HG02870 (cell line): ENCODE measurements at regions not wholly inside any gene's neighbourhood (a gene's known extent, or its start where the extent isn't known, plus 50 kb on each side); places are given as distances from the start of the nearest gene placed in this dataset.
"Not testable (repeated sequence)": the region's sequence is repeated elsewhere in the genome, so short reads cannot be mapped to it uniquely, and the experiment has no call there.

Experiments used
- ATAC-seq: cut with Tn5 transposase; IDR thresholded peaks from one replicate; pipeline ENCODE4 v1.9.1; 2021; ENCODE audit warnings: mild to moderate bottlenecking, moderate library complexity; ENCODE audit not compliant: unreplicated experiment

- ATAC-seq = no peak
Measured at GRCh38 chr22:47888817-47889216, 1126.4 kb downstream of the TBC1D22A start.

- no peak for ATAC-seq
Measured at GRCh38 chr22:47884775-47885174, 1122.3 kb downstream of the TBC1D22A start.

DNA sequence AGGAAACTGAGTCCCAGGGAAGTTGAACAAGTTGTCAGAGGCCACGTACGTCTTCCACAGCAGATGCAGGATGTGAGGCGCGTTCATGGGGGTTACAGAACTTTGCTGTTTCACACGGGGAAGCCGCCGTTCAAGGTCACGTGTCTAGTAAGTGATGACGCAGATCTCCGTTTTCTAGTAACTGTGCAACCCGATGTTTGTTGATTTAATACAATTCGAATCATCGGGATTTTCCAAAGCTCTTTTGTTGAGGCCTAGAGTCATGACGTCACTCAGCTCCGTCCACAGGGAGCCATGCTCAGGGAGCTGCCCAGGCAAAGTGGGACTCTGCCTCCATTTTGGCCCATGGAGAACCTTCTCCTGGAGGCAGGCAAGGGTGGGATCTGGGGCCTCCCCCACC lies 1121.8 kb downstream of the TBC1D22A start:
- no peak for ATAC-seq

GRCh38 chr22:47883757-47884156 lies 1121.3 kb downstream of the TBC1D22A start:
- ATAC-seq = no peak

GRCh38 chr22:47879346-47879745 lies 1116.9 kb downstream of the TBC1D22A start:
- no peak for ATAC-seq

DNA sequence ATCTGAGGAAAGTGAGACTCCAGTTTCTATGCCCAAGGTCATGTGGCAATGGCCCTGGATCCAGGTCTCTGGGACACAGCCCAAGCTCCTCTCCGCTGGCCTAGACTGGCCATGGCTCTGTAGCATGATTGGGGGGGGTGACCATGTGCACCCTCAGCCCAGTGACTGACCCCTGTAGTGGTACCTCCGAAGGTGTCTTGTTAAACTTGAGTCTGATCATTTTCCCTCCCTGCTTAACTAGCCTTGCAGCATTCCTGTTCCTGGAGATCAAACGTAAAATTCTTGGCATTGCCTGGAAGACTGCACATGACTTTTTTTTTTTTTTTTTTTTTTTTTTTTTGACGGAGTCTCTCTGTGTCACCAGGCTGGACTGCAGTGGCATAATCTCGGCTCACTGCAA lies 1116.0 kb downstream of the TBC1D22A start:
- ATAC-seq = no peak

- ATAC-seq = no peak
Measured at GRCh38 chr22:47872761-47873535, 1110.5 kb downstream of the TBC1D22A start.

DNA sequence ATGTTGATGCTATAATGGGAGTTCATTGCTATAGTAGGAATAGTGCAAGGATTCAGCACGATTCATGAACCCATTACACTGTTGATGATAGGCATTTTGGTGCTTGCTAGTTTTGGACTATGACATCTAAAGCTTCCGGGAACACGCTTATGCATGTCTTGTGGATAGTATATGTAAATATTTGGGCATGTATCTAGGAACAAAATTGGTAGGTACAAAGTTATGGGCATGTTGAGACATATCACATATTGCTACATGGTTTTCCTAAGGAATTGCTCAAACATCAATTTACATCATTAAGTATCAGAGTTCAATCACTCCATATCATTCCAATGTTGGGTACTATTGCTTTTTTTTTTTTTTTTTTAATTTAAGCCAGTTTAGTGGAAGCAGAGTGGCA lies 1103.2 kb downstream of the TBC1D22A start:
- ATAC-seq = no peak

DNA sequence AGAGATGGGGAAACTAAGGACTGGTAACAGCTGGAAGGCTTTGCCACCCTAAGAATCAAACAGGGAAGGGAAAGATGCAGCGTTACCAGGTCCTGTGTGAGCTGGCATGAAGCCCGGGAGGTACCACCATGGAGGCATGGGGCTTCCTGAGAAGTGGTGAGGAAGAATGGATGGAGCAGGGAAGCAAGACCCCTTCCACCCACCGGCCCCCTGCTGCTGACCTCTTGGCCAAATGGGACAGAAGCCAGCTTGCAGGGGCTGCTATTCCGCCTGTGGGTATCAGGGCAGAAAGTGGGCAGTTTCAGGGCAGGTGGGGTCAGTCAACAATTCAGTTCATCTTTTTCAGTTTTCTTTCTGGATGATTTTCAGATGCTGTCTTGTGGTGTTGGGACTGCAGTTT lies 1099.9 kb downstream of the TBC1D22A start:
- no peak for ATAC-seq

DNA sequence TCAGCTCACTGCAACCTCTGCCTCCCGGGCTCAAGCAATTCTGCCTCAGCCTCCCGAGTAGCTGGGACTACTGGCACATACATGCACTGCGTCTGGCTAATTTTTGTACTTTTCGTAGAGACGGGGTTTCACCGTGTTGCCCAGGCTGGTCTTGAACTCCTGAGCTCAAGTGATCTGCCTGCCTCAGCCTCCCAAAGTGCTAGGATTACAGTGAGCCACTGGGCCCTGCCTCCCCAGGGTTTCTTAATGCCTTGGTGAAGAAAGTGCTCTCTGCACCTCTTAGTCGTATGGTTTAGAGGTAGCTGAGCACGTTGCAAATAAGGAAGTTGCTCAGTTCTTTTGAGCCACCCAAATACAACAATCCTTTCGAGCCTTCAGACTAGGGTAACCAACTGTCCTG lies 1098.5 kb downstream of the TBC1D22A start:
- not testable (repeated sequence) for ATAC-seq

- no peak for ATAC-seq
Measured at GRCh38 chr22:47859881-47860525, 1097.6 kb downstream of the TBC1D22A start.

DNA sequence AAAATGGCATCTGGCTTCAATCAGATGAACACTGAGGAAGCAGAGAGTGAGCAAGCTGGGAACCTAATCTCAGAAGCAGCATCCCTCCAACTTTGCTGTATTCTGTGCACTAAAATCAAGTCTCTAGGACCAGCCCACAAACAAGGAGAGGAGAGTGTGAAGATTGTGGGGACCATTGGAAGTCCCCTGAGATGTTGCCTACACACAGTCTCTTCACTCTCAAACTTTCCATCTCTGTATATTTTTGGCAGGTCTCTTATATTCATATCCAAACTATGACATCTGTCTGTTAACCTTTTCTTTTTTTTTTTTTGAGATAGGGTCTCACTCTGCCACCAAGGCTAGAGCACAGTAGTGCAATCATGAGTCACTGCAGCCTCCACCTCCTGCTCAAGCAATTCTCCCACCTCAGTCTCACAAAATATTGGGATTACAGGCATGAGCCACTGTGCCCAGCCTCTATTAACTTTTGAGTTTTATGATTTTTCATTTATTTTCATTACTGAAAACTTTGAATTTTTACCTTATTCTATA lies 1096.4 kb downstream of the TBC1D22A start:
- ATAC-seq = no peak

DNA sequence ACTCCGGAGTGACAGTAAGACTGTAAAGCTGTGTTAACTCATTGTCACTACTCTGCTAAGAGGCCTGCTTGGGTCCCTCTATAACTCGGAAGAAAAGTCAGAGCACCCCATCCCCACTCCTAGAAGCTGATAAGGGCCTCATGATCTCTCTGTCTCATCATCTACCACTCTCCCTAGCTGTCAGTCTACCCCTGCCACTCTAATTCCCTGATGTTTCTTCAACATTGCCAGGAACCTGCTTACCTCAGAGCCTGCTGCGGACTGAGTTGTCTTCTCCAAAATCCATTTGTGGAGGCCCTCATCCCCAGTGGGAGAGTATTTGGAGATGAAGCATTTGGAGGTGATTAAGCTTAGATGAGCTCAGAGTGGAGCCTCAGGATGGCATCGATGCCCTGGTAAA lies 1092.2 kb downstream of the TBC1D22A start:
- no peak for ATAC-seq

GRCh38 chr22:47854251-47854650 lies 1091.8 kb downstream of the TBC1D22A start:
- ATAC-seq = no peak

DNA sequence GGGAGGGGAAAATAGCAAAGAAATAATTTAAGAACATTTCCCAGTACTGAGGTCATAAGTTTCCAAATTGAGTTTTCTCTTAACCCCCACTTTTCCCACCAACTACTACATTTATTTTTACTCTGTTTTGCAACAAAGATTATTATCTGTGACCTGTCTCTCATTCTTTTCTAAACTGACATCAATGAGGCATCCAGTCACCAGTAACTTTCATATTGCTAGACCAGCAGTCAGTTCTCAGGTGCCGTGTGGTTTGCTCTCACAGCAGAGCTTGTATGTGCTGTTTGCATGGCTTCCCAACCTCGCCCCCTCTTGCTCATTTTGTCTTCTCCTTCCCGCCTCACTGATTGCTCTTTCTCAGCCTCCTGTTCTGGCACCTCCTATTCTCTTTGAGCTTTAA lies 1091.3 kb downstream of the TBC1D22A start:
- ATAC-seq = no peak

DNA sequence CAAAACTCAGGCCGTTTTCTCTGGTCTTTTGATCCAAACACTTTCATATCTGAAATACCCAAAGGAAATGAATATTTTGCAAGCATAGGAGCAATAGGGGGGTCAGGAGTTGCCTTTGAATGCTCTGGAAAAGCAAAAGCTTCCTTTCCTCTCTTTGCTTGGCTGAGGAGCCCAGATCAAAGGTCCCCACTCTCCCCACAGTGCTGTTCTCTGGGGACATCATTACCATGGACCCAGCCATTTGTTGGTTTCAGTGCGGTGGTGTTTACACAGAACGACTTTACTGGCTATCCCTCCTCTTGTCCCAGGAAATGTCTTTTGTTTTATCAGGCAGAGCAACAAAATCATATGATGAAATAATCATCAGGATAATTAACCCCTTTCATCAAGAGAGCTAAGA lies 1089.1 kb downstream of the TBC1D22A start:
- ATAC-seq = no peak

- ATAC-seq = no peak
Measured at GRCh38 chr22:47850644-47851151, 1088.2 kb downstream of the TBC1D22A start.

DNA sequence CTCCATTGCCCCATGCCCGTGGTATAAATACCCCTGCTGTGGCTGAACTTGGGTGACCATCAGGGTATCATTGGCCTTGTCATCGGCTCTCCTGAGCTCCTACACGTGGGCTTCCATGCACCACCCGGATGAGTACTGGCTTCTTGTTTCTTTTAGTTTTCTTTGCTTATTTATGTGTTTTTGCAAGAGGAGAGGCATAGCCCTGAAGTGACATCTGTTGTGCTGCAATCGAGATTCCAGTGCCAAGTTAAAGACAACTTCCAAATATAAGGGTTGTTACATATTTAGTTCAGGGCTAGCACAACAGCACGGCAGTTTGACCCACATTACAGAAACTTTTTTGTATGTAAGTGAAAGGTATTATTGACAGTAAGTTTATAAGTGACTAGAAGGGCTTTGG lies 1087.1 kb downstream of the TBC1D22A start:
- ATAC-seq = no peak

- ATAC-seq = no peak
Measured at GRCh38 chr22:47848184-47848920, 1085.9 kb downstream of the TBC1D22A start.

- ATAC-seq = no peak
Measured at GRCh38 chr22:47847131-47847890, 1084.9 kb downstream of the TBC1D22A start.

DNA sequence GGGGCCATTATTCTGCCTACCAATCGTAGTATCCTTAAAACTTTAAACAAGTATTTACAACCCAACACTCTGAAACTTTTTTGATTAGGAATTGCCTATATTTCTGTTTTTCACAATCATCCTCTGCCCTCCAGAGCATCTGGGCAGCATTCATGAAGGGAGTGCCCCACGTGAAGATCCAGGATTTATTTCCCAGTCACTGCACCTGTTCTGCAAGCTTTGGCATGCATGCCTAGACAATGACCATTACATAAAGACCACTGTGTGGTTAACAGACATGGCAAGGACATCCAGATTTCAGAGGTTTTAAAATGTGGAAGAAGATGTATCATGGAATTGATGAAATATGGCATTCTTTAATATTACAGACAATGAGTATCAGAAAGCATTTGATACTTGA lies 1083.8 kb downstream of the TBC1D22A start:
- ATAC-seq = no peak
